ENCODE measurements at regions not wholly inside any gene's neighbourhood (a gene's known extent, or its start where the extent isn't known, plus 50 kb on each side); places are given as distances from the start of the nearest gene placed in this dataset.
"Not testable (repeated sequence)": the region's sequence is repeated elsewhere in the genome, so short reads cannot be mapped to it uniquely, and the experiment has no call there.

DNA sequence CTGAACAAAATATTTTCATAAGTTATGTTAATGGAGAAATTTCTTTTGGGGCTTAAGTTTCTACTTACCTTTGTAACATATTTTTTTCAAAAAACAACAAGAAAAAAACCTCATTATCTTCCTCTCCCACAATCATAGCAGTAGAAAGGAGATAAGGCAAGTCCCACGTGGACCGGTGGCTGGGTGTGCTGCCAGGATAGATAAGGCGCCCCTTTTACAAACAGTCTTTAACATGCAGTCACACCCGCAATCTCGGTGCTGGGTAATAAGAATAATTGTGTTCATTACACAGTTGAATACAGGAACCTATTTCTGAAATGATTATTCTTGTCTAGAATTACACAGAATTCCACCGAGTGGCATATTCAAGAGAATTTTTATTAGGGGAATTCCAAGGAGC is 1202.3 kb downstream of the UQCRFS1 start:
- ChIA-PET CTCF (no interaction called here), POLR2A (no interaction called here)

DNA sequence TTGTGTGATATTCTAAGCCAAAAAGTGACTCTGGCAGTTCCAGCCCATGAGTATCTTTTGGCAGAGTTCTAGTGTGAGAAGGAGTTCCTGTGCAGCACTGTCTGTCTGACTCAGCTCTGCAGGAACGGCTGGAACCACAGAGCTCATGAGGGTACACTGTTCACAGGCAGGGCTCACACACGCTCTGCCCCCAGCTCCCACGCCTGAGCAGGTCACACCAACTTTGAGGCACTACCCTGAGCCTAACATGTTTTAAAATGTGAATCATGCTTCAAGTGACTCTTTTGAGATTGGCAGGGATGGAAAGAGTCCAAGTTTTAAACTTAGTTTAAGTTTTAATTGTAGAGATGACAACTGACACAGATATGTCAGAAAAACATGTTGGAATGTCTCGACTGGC is 1203.3 kb downstream of the UQCRFS1 start:
- CTCF ChIA-PET, result no interaction called here
- POLR2A ChIA-PET, result no interaction called here

DNA sequence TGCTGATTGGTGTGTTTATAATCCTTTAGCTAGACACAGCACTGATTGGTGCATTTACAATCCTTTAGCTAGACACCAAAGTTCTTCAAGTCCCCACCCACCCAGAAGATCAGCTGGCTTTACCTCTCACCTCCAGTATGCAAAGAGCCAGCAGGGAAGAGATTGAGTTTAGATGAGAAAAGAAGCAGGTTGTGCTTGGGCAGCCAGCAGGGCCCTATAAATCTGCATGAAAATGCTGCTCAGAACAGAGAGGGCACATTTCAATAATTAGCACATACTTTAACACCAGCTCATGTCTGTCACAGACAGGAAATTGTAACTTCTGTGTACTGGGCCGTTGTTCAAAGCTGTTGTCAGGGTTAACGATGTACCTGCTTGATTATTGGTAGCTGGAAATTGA is 1204.3 kb downstream of the UQCRFS1 start:
- ChIA-PET POLR2A (no interaction called here), CTCF (no interaction called here)

DNA sequence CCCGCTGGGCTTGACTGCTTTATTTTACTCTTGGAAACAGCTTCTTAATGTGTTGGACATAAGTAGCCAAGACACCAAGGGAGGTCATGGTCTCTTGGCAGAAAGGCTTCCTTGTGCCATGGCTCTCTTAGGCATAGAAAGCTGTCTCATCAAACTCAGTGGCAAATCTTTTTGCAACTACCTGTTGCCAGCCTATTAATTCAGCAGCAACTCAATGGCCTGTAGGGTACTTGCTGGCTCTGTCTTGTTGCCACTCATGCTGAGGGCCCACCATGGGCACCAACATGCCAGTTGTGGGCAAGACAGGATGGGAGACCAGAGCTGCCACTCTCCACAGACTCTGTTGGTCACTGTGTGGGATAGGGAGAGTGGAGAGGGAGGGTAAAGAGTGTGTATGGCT is 1209.4 kb downstream of the UQCRFS1 start:
- CTCF ChIA-PET, result no interaction called here
- POLR2A ChIA-PET, result no interaction called here

DNA sequence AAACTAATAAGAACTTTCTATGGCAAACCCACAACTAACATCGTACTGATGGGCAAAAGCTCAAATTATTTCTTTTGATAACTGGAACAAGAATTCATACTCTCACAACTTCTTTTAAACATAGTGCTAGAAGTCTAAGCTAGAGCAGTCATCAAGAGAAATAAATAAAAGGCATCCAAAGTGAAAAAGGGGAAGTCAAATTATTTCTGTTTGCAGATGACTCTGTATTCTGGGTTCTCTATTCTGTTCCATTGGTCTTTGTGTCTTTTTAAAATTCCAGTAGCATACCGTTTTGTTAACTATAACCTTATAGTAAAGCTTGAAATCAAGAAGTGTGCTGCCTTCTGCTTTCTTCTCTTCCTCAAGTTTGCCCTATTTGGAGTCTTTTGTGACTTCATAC is 1215.9 kb downstream of the UQCRFS1 start:
- POLR2A ChIA-PET, result no interaction called here

DNA sequence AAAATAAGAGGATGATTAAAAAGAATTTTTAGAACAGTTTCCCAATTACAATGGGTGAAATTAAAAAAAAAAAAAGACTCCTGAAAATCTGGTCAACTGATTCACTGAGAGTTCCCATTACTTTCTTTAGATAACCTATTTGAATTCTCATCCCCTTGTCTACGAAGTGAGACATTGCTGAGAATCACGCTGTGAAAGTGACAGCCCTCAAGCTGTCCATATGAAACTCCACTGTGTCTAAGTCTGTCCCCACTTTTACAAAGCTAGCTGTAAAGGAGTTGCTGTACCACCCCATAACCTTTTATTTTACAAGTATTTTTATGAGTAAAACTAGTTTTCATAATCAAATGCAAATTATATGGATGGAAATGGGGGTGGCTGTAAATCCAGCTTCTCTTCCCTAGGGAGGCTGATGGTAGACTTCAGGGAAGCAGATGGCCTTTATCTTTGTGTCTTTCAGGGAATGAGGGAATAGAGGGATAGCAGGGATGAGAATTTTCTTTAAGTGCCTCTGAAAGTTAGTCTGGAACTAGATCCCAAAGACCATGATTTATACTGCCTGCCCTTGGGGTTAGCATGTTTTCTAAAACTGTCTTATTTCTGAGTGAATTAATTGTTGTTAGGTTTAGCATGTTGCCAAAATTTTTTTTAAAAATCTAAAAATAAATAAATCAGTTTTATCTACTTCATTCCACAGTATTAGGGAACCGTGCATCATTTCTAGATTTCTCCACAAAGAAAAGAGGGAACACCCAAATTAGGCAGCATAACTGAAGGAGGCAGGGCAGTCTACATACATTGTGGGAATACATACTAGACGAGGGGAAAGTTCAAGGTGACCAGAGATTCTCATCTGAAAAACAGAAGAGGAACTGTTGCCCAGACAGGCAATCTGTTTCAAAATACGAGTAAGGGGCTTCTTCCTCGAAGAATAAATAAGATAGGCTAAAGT is 1219.1 kb downstream of the UQCRFS1 start:
- POLR2A ChIA-PET, result no interaction called here
- CTCF ChIA-PET, result no interaction called here

More for the DNA sequence above, 1215.9 kb downstream of the UQCRFS1 start:
- CTCF ChIA-PET, result no interaction called here

DNA sequence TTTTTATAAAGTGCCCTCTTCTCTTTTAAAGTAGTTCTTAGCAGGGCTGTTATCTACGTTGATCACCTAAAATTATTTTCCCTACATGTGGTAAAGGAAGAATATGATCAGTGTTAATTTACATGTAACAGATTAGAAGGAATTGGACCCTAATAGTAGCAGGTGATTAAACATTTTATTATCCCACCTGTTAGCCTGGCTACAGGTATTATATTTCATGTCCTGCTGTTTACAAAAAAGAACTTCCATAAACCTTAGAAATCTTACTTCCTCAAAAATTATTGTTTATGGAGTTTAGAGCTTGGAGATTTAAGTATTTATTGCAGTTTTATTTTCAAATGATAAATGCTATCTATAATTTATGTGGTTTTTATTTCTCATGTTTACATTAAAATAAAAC is 1226.7 kb downstream of the UQCRFS1 start:
- ChIA-PET CTCF (no interaction called here), POLR2A (no interaction called here)

DNA sequence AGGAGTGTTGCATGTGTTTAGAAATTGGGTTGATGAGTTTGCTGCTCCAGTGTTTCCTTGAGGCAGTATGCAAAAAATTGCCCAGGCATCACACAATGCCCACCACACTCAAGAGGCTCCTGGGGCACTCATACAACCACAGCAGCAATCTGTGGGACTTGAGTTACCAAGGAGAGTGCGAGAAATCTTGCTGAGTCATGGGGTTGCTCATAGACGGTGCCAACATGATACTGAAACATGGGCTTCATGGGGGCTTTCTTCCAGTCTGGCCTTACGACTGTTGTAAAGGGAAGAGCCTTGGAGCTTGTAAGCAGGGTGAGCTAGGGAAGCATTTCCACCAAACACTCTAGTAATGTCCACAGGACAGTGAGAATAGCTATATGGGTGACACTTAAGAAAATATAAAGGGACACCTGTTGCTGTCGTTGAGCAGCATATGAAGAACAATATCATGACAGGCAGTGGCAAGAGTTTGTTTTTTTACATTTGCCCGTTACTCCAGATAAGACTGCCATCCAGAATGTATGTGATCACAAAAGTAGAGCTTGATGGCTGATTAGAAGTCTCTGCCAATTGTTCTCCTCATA is 1237.4 kb downstream of the UQCRFS1 start:
- ChIA-PET POLR2A (no interaction called here), CTCF (no interaction called here)

DNA sequence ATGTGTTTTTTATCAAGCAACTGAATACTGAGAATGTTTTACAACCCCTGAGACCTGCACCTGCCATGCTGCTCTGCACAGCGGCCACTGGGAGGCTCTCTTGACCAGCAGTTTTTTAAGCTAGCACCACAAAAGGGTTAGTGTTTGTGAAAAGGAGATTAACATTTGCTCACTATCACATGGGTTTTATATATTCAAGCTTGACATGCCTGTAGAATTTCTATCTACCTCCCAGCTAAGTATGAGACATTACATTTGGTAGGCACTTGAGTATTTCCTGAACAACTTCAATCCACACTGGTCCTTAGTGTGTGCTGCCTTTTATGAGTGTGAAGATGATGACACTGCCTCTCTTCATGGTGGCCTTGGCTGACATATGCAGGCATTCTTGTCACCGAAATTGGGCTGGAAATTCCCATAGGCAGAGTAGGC is 1238.9 kb downstream of the UQCRFS1 start:
- ChIA-PET CTCF (no interaction called here), POLR2A (no interaction called here)

DNA sequence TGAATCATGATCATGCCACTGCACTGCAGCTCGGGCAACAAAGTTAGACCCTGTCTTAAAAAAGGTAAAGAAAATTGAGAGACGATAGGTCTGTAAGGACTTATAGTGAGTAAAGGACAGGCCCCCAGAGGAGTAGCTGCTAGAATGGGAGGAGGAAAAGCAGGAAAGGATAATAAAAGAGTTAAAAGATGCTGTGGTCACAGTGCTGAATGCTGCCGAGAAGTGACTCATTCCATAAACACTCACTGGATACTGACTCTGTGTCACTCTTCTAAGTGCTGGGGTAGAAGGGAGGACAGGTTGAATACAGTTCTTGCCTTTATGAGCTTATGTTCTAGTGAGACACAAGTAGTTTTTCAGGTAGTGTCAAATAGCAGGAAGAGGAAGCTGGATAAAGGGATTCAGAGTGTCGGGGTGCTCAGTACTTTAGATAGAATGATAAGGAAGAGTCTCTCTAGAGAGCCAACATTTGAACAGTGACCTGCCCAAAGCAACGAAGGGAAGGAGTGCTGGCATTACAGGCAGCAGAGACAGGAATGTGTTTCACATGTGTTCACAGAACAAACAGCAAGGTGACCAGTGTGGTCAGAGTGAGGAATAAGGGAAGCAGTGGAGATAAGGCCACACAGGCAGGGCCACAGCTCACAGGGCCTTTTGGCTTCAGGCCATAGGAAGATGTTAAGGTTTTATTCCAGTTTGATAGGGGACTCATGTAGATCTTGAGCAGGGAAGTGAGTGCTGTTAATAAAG is 1240.5 kb downstream of the UQCRFS1 start:
- POLR2A ChIA-PET, result no interaction called here
- CTCF ChIA-PET, result no interaction called here

DNA sequence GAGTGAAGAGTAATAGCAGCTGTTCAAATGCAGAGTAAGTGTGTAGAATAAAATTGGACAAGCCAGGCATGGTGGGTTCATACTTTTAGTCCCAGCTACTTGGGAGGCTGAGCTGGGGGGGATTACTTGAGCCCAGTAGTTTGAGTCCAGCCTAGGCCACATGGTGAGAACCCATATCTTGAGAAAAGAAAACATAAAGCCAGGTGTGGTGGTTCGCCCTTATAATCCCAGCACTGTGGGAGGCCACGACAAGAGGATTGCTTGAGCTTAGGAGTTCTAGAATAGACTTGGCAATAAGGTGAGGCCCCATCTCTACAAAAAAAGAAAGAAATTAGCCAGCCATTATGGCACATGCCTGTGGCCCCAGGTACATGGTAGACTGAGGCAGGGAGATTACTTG is 1241.1 kb downstream of the UQCRFS1 start:
- CTCF ChIA-PET, result no interaction called here
- POLR2A ChIA-PET, result no interaction called here

DNA sequence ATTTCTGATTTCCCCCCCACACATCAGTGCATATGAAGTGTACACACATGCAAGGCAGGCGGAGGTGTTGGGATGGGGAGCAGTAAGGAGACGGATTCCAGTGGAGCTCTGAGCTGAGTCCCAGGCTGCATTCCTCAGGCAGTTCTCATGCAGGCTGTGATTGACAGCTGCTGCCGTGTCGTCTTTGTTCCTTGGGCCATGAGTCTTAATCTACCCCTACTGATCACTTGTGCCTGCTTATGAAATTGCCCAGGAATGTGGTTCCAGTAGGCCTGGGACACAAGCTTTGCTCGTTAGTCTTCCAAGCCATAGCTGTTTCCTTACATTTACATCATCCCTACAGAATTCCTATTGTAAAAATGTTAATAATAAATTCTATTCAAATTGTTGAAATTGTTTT is 1241.9 kb downstream of the UQCRFS1 start:
- ChIA-PET POLR2A (no interaction called here), CTCF (no interaction called here)

DNA sequence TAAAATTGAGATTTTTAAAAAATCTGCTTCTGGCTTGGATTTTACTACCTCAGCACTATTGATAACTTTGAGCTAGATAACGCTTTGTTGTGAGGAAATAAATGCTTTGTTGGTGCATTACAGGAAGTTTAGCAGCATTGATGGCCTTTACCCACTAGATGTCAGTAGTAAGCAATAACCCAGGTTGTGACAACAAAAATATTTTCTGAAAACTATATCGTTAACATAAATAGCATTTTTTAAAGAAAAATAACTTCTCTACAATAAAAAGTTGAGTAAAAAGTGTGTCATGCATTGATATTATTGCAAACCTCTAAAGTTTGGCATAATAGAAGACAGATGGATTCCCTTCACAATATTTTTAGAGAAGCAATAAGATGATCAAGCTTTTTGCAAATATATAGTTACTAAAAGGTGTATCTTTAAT is 1246.5 kb downstream of the UQCRFS1 start:
- POLR2A ChIA-PET, result no interaction called here
- CTCF ChIA-PET, result interaction anchor here (1.1 kb wide), 1 partner anchor 11 kb away, joined by 3 read pairs; no protein-coding TSS in a partner anchor

DNA sequence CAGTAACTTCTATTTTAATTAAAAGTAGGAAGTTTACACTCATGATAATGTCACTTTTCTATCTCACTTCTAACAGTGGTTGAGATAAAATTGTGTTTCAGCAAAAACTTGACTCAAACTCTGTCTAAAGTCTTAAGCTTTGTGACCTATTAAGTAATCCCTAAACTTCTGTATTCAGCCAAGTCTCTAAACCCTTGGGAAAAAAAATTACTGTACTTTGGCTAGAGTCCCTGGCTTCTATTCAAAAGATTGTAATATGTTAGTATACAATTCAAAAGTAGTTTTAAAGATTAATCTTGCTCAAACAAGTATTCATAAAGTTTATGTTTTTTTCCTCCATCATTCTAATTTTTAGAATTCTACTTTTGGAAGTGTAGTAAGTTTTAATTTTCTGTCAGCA is 1248.8 kb downstream of the UQCRFS1 start:
- ChIA-PET POLR2A (no interaction called here), CTCF (no interaction called here)

DNA sequence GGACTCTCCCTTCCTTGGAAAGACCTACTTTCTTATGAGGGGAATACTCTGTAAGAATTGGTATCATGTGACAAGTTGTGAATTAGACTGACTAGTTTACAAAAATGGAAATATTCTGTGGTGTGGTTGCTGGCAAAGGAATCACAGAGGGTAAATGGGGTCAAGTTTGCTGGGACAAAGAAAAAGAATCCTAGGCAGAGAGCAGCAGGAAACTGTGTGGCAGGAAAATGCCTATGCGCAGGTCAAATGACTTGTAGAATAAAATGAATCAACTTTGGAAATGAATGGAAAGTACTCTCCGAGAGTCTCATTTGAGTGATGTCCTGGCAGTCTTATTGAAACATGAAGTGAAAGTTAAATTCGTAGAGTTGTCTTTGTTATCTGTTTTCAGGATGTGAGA is 1250.7 kb downstream of the UQCRFS1 start:
- ChIA-PET CTCF (no interaction called here), POLR2A (no interaction called here)

DNA sequence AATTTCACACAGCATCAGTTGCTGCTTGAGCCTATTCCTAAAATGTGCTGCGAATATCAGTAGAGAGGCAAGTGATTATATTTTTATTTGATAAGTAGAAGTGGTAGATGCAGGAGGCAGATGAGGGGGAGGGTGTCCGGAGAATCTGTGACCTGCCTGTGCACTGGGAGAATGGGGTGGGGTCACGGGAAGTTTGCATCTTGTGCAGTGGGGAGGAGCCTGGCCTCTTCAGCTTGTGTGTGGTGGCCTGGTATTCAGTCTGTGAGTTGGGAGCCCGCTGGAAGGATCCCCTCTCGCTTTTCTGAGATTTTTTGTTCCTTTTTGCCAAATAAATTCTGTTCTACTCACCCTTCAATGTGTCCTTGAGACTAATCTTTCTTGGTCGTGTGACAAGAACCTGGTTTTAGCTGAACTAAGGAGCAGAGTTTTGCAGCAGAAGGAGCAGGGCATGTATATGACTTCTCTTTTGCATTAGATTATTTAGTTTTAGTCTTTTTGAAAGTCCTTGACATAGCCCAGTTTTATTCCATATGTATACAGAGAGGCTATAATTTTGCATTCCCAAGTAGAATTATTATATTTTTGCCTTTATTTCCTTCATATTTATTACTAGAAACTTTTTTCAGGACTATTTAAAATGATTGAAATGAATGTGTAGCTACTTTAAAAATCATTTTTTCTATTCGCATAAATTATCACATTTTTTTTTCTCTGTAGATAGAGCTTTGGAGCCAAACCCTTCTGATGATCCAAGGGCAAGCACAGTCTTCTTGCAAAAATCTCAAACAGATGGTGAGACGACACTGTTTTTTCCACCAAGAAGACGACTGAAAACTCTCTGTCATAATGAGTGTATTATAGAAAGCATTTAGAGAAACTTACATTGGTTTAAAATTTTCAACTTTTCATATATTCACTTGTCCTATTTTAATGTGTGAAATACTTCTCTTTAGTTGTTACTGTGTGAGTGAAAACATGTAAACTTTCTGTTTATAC is 1257.2 kb downstream of the UQCRFS1 start:
- CTCF ChIA-PET, result interaction anchor here (1.1 kb wide), 1 partner anchor 11 kb away, joined by 3 read pairs; no protein-coding TSS in a partner anchor

DNA sequence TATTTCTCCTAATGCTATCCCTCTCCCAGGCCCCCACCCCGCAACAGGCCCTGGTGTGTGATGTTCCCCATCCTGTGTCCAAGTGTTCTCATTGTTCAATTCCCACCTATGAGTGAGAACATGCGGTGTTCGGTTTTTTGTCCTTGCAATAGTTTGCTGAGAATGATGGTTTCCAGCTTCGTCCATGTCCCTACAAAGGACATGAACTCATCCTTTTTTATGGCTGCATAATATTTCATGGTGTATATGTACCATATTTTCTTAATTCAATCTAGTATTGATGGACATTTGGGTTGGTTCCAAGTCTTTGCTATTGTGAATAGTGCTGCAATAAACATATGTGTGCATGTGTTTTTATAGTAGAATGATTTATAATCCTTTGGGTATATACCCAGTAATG is 1270.3 kb downstream of the UQCRFS1 start:
- CTCF ChIA-PET, POLR2A ChIA-PET: not testable (repeated sequence)

More for the DNA sequence above, 1257.2 kb downstream of the UQCRFS1 start:
- POLR2A ChIA-PET, result no interaction called here

DNA sequence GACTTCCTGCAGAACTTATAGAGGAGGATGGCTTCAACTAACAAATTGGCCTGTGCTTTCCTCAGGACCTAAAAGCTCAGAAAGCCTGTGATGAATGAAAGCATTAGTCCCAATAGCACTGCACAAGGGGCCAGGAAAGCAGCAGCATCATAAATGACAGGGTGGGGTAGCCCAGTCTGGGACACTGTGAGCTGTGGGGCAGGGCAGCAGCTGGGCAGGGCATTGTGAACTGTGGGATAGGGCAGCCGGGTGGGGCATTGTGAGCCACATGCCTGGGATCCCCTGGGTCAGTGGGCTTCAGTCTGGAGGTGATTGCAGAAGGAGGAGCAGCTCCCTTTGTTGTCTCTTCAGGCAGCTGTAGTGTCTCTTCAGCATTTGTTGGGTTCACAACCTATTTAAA is 1276.8 kb downstream of the UQCRFS1 start:
- CTCF ChIA-PET, result no interaction called here
- POLR2A ChIA-PET, result no interaction called here

DNA sequence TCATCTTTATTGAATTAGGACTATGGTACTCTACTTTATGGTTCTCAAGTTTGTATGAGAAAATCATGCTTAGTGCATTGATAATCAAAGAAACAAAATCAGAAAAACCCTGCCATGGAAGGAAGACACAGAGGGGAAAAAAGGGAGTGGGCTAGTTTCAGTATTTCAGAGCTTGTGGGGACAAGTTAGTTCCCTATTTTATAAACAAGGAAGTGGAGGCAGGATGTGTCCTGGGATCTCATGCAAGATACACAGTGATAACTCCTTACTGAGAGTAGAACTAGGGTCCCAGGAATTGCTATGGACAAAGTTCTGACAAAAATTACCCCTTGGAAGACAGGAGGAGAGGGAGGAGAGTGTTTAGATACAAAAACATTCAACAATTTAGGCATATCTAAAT is 1277.3 kb downstream of the UQCRFS1 start:
- ChIA-PET CTCF (no interaction called here), POLR2A (no interaction called here)

DNA sequence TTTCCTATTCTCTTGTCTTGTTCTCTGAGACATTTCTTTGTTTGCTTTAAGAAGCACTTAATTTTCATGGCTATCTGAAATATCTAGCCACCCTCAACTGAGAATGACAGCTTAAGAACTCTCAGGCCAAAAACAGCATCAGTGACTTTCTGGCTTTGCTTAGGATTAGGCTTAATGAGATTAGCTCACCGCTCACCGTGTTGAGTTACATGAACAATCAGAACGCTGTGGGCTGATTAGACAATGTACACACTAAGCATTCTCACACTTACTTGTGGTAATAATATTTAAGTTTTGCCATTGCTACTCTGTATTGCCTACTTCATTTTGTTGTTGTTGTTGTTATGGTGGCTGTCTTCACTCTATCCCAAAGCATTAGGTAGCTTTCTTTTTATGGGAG is 1283.6 kb downstream of the UQCRFS1 start:
- ChIA-PET CTCF (no interaction called here), POLR2A (no interaction called here)

All from activated CD8-positive, alpha-beta memory T cell treated with anti-CD3 and anti-CD28 coated beads for 36 hours (primary cell).